A549 (cell line): ENCODE measurements at regions not wholly inside any gene's neighbourhood (a gene's known extent, or its start where the extent isn't known, plus 50 kb on each side); places are given as distances from the start of the nearest gene placed in this dataset.

Source experiments
- ATAC-seq, 2 experiments: fragments of 200-7000 bp in 1 of 2; fragments of >200 bp in 1 of 2; cut with Nextera tagmentation in 1 of 2; cut with Tn5 transposase in 1 of 2; 3 replicates each; pipeline versions ENCODE4 v1.8.0 to v1.9.1; 2018 to 2020; ENCODE audit warnings: mild to moderate bottlenecking in 1 of 2, moderate library complexity in 1 of 2
- CTCF ChIA-PET: fragments of 300-600 bp; sonication (Branson Sonifier 250); formaldehyde crosslinking; extraction: SDS; loops from one replicate; lab custom pipeline; 2021; ENCODE audit warnings: antibody characterized with exemption, inconsistent platforms; lab: Yijun Ruan, JAX
- POLR2A ChIA-PET: fragments of 350-600 bp; formaldehyde crosslinking; extraction: SDS; loops from one replicate; lab custom pipeline; 2021; ENCODE audit warnings: antibody characterized with exemption, inconsistent platforms; lab: Yijun Ruan, JAX
- DNase-seq, 2 experiments: peaks; one replicate each; pipeline versions ENCODE4 v3.0.0 to v3.0.0-alpha.2; 2011 to 2016; ENCODE audit warnings: low read depth in 1 of 2, low spot score in 1 of 2
- FAIRE-seq: peaks from 2 replicates; lab custom pipeline; 2011; peaks lifted over from hg19 to GRCh38; lab: Jason Lieb, UNC
- H3K27ac ChIP-seq, 2 experiments: fragments of >200 bp; sonication (Bioruptor Twin); formaldehyde crosslinking; 3 replicates each; pipeline ENCODE4 v1.5.1; 2016 to 2017
- H3K4me1 ChIP-seq: fragments of >200 bp; sonication (Bioruptor Twin); formaldehyde crosslinking; 3 replicates; pipeline ENCODE4 v1.6.1; 2016
- H3K4me2 ChIP-seq: fragments of >200 bp; sonication (Bioruptor Twin); formaldehyde crosslinking; 3 replicates; pipeline ENCODE4 v1.6.1; 2016
- H3K4me3 ChIP-seq: fragments of >200 bp; sonication (Bioruptor Twin); formaldehyde crosslinking; 3 replicates; pipeline ENCODE4 v1.5.1; 2016
- H3K9me3 ChIP-seq: fragments of >200 bp; sonication (Bioruptor Twin); formaldehyde crosslinking; 3 replicates; pipeline ENCODE4 v1.6.1; 2016
- ATOH8 ChIP-seq: fragments of 250-450 bp; sonication (Bioruptor Pico); IDR thresholded peaks from 2 replicates; pipeline ENCODE4 v1.5.0; 2020; ENCODE audit warnings: low read depth, mild to moderate bottlenecking, moderate library complexity
- CBX8 ChIP-seq: fragments of 200-600 bp; sonication (generic); IDR thresholded peaks from 2 replicates; pipeline ENCODE4 v1.6.1; 2016
- CTCF ChIP-seq: fragments of >200 bp; sonication (Bioruptor Twin); formaldehyde crosslinking; IDR thresholded peaks from 3 replicates; pipeline ENCODE4 v1.5.1; 2016
- E2F6 ChIP-seq: IDR thresholded peaks from 2 replicates; pipeline ENCODE4 v1.6.1; 2012; ENCODE audit warnings: low read depth, borderline replicate concordance
- ESRRA ChIP-seq: fragments of 150-350 bp; IDR thresholded peaks from 2 replicates; pipeline ENCODE4 v1.6.1; 2014; ENCODE audit warnings: mild to moderate bottlenecking, low read length, borderline replicate concordance
- FOSB ChIP-seq: fragments of 250-450 bp; sonication (Bioruptor Pico); IDR thresholded peaks from 2 replicates; pipeline ENCODE4 v1.5.0; 2020; ENCODE audit warnings: mild to moderate bottlenecking, moderate library complexity
- FOSL2 ChIP-seq, 2 experiments: fragments of 450-650 bp in 1 of 2; fragments of >200 bp in 1 of 2; sonication (Bioruptor Twin) in 1 of 2; formaldehyde crosslinking; IDR thresholded peaks; 2 replicates each; pipeline versions ENCODE4 v1.5.0 to v1.6.1; 2016 to 2020; ENCODE audit warnings: mild to moderate bottlenecking in 1 of 2, moderate library complexity in 1 of 2
- HDAC2 ChIP-seq: fragments of 200-600 bp; sonication (generic); IDR thresholded peaks from 2 replicates; pipeline ENCODE4 v1.6.1; 2016
- HMGXB4 ChIP-seq: fragments of 250-450 bp; sonication (Bioruptor Pico); IDR thresholded peaks from 2 replicates; pipeline ENCODE4 v1.5.0; 2021; ENCODE audit warnings: mild to moderate bottlenecking, moderate library complexity, borderline replicate concordance
- HOXB5 ChIP-seq: fragments of 250-450 bp; sonication (Bioruptor Pico); IDR thresholded peaks from 2 replicates; pipeline ENCODE4 v1.5.0; 2020; ENCODE audit warnings: mild to moderate bottlenecking, moderate library complexity
- JUN ChIP-seq, 2 experiments: fragments of >200 bp; sonication (Bioruptor Twin); formaldehyde crosslinking; IDR thresholded peaks; 2 replicates in 1 of 2; 3 replicates in 1 of 2; pipeline ENCODE4 v1.6.1; 2016 to 2017
- JUNB ChIP-seq: fragments of >200 bp; sonication (Bioruptor Twin); formaldehyde crosslinking; IDR thresholded peaks from 2 replicates; pipeline ENCODE4 v1.6.1; 2016
- MAZ ChIP-seq: fragments of 150-350 bp; IDR thresholded peaks from 2 replicates; pipeline ENCODE4 v1.6.1; 2014; ENCODE audit warnings: antibody characterized with exemption, low read depth, low read length, borderline replicate concordance
- MYC ChIP-seq: IDR thresholded peaks from 2 replicates; pipeline ENCODE4 v1.6.1; 2012; ENCODE audit warnings: mild to moderate bottlenecking, inconsistent platforms, low read length, improper control_type of control experiment, borderline replicate concordance
- NFE2L2 ChIP-seq: fragments of 150-350 bp; conservative IDR thresholded peaks from 2 replicates; pipeline ENCODE4 v1.6.1; 2014; ENCODE audit warnings: low read length
- NPAS2 ChIP-seq: fragments of 250-450 bp; sonication (Bioruptor Pico); IDR thresholded peaks from 2 replicates; pipeline ENCODE4 v1.8.0; 2022; ENCODE audit warnings: mild to moderate bottlenecking, moderate library complexity, borderline replicate concordance
- PBX3 ChIP-seq: IDR thresholded peaks from 2 replicates; pipeline ENCODE4 v1.6.1; 2012
- POLR2AphosphoS2 ChIP-seq: conservative IDR thresholded peaks from 2 replicates; pipeline ENCODE4 v1.6.1; 2012; ENCODE audit warnings: low read length, improper control_type of control experiment, inconsistent platforms
- RARB ChIP-seq: fragments of 250-450 bp; sonication (Bioruptor Pico); IDR thresholded peaks from 2 replicates; pipeline ENCODE4 v1.8.0; 2021; ENCODE audit warnings: mild to moderate bottlenecking, moderate library complexity
- SMC3 ChIP-seq: fragments of >200 bp; sonication (Bioruptor Twin); formaldehyde crosslinking; IDR thresholded peaks from 3 replicates; pipeline ENCODE4 v1.6.1; 2018; ENCODE audit warnings: inconsistent platforms
- TFCP2L1 ChIP-seq: fragments of 250-450 bp; sonication (Bioruptor Pico); IDR thresholded peaks from 2 replicates; pipeline ENCODE4 v1.5.0; 2021; ENCODE audit warnings: mild to moderate bottlenecking
- ZNF302 ChIP-seq: fragments of 250-450 bp; sonication (Bioruptor Pico); IDR thresholded peaks from 2 replicates; pipeline ENCODE4 v1.9.0; 2021; ENCODE audit warnings: inconsistent platforms, mild to moderate bottlenecking, moderate library complexity
- WGBS: methylation state at CpG from one replicate; pipeline ENCODE4 v1.1.6; 2017; ENCODE audit errors: missing lambda C conversion rate; 5-methylcytosine and 5-hydroxymethylcytosine counted together

GRCh38 chr2:88808652-88809051 is 117.2 kb downstream of the RPIA start:
- H3K4me3 ChIP-seq: no peak overlapping the region
- TF ChIP-seq RARB (CRISPR knock-in tag): no peak
- TF ChIP-seq HOXB5 (CRISPR knock-in tag): no peak
- FAIRE-seq: no peak
- H3K9me3 ChIP-seq: no peaks in the 10 kb centered on the region
- H3K27ac ChIP-seq: no peak overlapping the region
- no peak overlapping the region for H3K4me2 ChIP-seq
- H3K4me1 ChIP-seq: no peaks in the 10 kb centered on the region
- 0% methylated on average over 1 of the region's 1 CpG for WGBS
- DNase-seq: no peak
- ChIA-PET CTCF (interaction anchor here (1.3 kb wide), 1 partner anchor 69 kb away, joined by 3 read pairs; no protein-coding TSS in a partner anchor), POLR2A (no interaction called here)
- 0 out of 6 replicates have a peak, but pooled peaks of 1 of the 2 experiments have one; percentile 26 for ATAC-seq

GRCh38 chr2:88809216-88809615 is 117.7 kb downstream of the RPIA start:
- 28% methylated on average over 6 of the region's 6 CpGs for WGBS

GRCh38 chr2:88810017-88810416 is 118.5 kb downstream of the RPIA start:
- no peak overlapping the region for H3K4me2 ChIP-seq
- POLR2A ChIA-PET: no interaction called here
- CTCF ChIA-PET: no interaction called here
- H3K9me3 ChIP-seq: no peaks in the 10 kb centered on the region
- 5% methylated on average over 2 of the region's 2 CpGs for WGBS
- H3K4me1 ChIP-seq: no peaks in the 10 kb centered on the region
- no peak for FAIRE-seq
- H3K4me3 ChIP-seq: no peak overlapping the region
- DNase-seq: no peak
- H3K27ac ChIP-seq: no peak overlapping the region
- ATAC-seq: no peak
- no peak for TF ChIP-seq HMGXB4 (CRISPR knock-in tag)
- no peak for TF ChIP-seq FOSB (CRISPR knock-in tag)
- no peak for TF ChIP-seq RARB (CRISPR knock-in tag)
- no peak for TF ChIP-seq MAZ
- no peak for TF ChIP-seq POLR2AphosphoS2
- TF ChIP-seq NPAS2 (CRISPR knock-in tag): no peak
- TF ChIP-seq ZNF302 (CRISPR knock-in tag): no peak

More at GRCh38 chr2:88809216-88809615, 117.7 kb downstream of the RPIA start:
- TF ChIP-seq E2F6 (no peak), FOSL2 (IDR thresholded peaks at IDR 0.05) (no peak), FOSL2 (CRISPR knock-in tag; IDR thresholded peaks at IDR 0.05) (no peak), TFCP2L1 (CRISPR knock-in tag) (no peak), JUNB (no peak), ESRRA (no peak), MYC (no peak), JUN (IDR thresholded peaks at IDR 0.05) (no peak), PBX3 (no peak), CBX8 (no peak), NFE2L2 (no peak), MAZ (no peak), HDAC2 (no peak), SMC3 (no peak), CTCF (no peak), ATOH8 (CRISPR knock-in tag) (no peak)
- ATAC-seq (no peak), DNase-seq (no peak), FAIRE-seq (no peak)
- H3K27ac ChIP-seq: no peak overlapping the region
- ChIA-PET POLR2A (no interaction called here), CTCF (interaction anchor here (1.3 kb wide), 1 partner anchor 70 kb away, joined by 3 read pairs; no protein-coding TSS in a partner anchor)
- no peak overlapping the region for H3K4me3 ChIP-seq
- no peaks in the 10 kb centered on the region for H3K4me1 ChIP-seq
- H3K4me2 ChIP-seq: no peak overlapping the region
- H3K9me3 ChIP-seq: no peaks in the 10 kb centered on the region
